KMS-11 (cell line): ENCODE measurements at regions not wholly inside any gene's neighbourhood (a gene's known extent, or its start where the extent isn't known, plus 50 kb on each side); places are given as distances from the start of the nearest gene placed in this dataset.

Experiments
- H2AFZ ChIP-seq: fragments of 200-600 bp; sonication (generic); 2 replicates; pipeline ENCODE4 v1.6.1; 2016; ENCODE audit warnings: antibody characterized with exemption, mixed run types, low read depth
- H3K27ac ChIP-seq: fragments of 200-600 bp; sonication (generic); 2 replicates; pipeline ENCODE4 v1.6.1; 2016; ENCODE audit warnings: mild to moderate bottlenecking, mixed run types
- H3K27me3 ChIP-seq: fragments of 200-600 bp; sonication (generic); 2 replicates; pipeline ENCODE4 v1.6.1; 2017; ENCODE audit warnings: mild to moderate bottlenecking, low read depth, mixed run types, moderate library complexity; ENCODE audit not compliant: insufficient read depth
- H3K36me3 ChIP-seq: fragments of 200-600 bp; sonication (generic); 2 replicates; pipeline ENCODE4 v1.6.1; 2017; ENCODE audit warnings: mild to moderate bottlenecking, mixed run types; ENCODE audit not compliant: insufficient read depth
- H3K4me1 ChIP-seq: fragments of 200-600 bp; sonication (generic); 2 replicates; pipeline ENCODE4 v1.6.1; 2016; ENCODE audit warnings: mild to moderate bottlenecking, low read depth, mixed run types; ENCODE audit not compliant: poor library complexity, severe bottlenecking
- H3K4me2 ChIP-seq: fragments of 200-600 bp; sonication (generic); 2 replicates; pipeline ENCODE4 v1.7.0; 2016; ENCODE audit warnings: mild to moderate bottlenecking, mixed run types
- H3K4me3 ChIP-seq: fragments of 200-600 bp; sonication (generic); IDR thresholded peaks from 2 replicates; pipeline ENCODE4 v1.6.1; 2017; ENCODE audit warnings: low read depth, low read length, mixed read lengths; ENCODE audit not compliant: insufficient read depth
- H3K79me2 ChIP-seq: fragments of 200-600 bp; sonication (generic); 2 replicates; pipeline ENCODE4 v1.6.1; 2016; ENCODE audit warnings: low read depth, mixed run types; ENCODE audit not compliant: insufficient read depth
- H3K9ac ChIP-seq: fragments of 200-600 bp; sonication (generic); 2 replicates; pipeline ENCODE4 v1.6.1; 2016; ENCODE audit warnings: mild to moderate bottlenecking, mixed run types
- H4K20me1 ChIP-seq: fragments of 200-600 bp; sonication (generic); 2 replicates; pipeline ENCODE4 v1.6.1; 2016; ENCODE audit warnings: mild to moderate bottlenecking, mixed run types; ENCODE audit not compliant: insufficient read depth
- TF ChIP-seq, protein P1 (sequence below): fragments of 200-600 bp; sonication (generic); conservative IDR thresholded peaks from 2 replicates; pipeline ENCODE4 v1.6.1; 2017; ENCODE audit warnings: low read depth, mild to moderate bottlenecking, antibody characterized with exemption, low read length, moderate library complexity, mixed read lengths

DNA sequence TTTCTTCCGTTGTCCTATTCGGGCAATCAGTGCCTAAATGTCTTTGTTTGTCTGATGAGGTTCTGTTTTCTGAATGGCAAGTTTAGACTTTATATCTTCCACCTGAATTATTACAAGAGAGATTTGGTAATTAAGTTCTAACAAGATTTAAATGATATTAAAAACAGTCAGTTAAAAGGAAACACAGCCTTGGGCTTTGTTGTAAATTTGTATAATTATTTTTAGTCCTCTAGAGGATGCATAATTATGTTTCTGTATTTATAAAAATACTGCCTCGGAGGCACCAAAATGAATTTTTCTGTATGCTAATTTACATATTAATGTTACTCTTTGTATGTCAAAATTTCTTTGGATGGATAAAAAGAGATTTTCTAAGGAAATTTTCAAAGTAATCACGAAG is 136.7 kb downstream of the CDCA7 start:
- H4K20me1 ChIP-seq = no peaks in the 10 kb centered on the region
- H3K4me3 ChIP-seq = no peak overlapping the region
- no peak overlapping the region for H2AFZ ChIP-seq
- no peaks in the 10 kb centered on the region for H3K4me1 ChIP-seq
- H3K4me2 ChIP-seq = no peak overlapping the region
- TF ChIP-seq, protein P1, sequence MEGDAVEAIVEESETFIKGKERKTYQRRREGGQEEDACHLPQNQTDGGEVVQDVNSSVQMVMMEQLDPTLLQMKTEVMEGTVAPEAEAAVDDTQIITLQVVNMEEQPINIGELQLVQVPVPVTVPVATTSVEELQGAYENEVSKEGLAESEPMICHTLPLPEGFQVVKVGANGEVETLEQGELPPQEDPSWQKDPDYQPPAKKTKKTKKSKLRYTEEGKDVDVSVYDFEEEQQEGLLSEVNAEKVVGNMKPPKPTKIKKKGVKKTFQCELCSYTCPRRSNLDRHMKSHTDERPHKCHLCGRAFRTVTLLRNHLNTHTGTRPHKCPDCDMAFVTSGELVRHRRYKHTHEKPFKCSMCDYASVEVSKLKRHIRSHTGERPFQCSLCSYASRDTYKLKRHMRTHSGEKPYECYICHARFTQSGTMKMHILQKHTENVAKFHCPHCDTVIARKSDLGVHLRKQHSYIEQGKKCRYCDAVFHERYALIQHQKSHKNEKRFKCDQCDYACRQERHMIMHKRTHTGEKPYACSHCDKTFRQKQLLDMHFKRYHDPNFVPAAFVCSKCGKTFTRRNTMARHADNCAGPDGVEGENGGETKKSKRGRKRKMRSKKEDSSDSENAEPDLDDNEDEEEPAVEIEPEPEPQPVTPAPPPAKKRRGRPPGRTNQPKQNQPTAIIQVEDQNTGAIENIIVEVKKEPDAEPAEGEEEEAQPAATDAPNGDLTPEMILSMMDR = no peak
- H3K27ac ChIP-seq = no peak overlapping the region
- H3K9ac ChIP-seq = no peak overlapping the region
- H3K27me3 ChIP-seq = no peaks in the 10 kb centered on the region
- no peaks in the 10 kb centered on the region for H3K36me3 ChIP-seq
- H3K79me2 ChIP-seq = no peaks in the 10 kb centered on the region

DNA sequence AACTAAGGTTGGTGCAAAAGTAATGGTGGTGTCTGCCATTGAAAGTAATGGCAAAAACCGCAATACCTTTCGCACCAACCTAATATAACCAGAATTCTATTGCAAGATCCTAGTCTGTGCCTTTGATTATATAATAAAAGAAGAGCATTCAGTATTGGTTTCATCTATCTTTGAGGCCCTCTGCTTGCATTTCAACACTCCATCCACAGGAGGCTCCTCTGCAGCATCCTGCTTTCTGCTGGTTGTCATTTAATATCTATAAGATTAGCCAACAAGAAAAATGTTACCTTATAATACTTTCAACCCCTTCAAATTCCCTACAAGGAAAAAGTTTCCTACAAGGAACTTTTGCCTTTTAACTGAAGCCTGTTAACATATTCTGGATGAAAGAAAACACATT is 139.2 kb downstream of the CDCA7 start:
- Histone ChIP-seq H3K79me2 (no peaks in the 10 kb centered on the region), H3K4me2 (no peak overlapping the region), H2AFZ (no peak overlapping the region), H3K27ac (no peak overlapping the region), H3K27me3 (no peaks in the 10 kb centered on the region), H3K9ac (no peak overlapping the region), H4K20me1 (no peaks in the 10 kb centered on the region), H3K36me3 (no peaks in the 10 kb centered on the region), H3K4me3 (no peak overlapping the region), H3K4me1 (no peaks in the 10 kb centered on the region)
- TF ChIP-seq, protein P1 = no peak

DNA sequence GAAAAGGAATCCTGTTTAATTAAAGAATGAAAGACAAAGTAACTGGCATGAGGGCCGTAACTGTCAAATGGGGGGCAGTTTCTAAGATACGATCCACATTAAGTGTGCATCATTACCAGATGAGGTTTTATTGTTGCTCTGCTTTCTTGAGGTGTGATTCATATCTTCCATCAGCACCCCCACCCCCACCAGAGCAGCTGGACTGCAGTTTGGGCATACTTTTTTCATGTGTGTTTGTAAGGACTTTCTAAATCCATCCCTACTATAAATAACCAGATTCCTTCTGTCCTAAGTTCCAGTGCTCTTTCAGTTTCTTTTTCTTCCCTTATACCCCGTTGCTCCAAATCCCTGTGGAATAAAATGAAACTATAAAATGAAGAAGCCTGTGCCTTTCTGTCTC is 142.1 kb downstream of the CDCA7 start:
- Histone ChIP-seq H4K20me1 (no peaks in the 10 kb centered on the region), H3K27ac (no peak overlapping the region), H3K4me3 (no peak overlapping the region), H3K4me2 (no peak overlapping the region), H3K27me3 (no peaks in the 10 kb centered on the region), H3K4me1 (no peaks in the 10 kb centered on the region), H3K9ac (no peak overlapping the region), H3K79me2 (no peaks in the 10 kb centered on the region), H3K36me3 (no peaks in the 10 kb centered on the region), H2AFZ (no peak overlapping the region)
- TF ChIP-seq, protein P1 = no peak

DNA sequence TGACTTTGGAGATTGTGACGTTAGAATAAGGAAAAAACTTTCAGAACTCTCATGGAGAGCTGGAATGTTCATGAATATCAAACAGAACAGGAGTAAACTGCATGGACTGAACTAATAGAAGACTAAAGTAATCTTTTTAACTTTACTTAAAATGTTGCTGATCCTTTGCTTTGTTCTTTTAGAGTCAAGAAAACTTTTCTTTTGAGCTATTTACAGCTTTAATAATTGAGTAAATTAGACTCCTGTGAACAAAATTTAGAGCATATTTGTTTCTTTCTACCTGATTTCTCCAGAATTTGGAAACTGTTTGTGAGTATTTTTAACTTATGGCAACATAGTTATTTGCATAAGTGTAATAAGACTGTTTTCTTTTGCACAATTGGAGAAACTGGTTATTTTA is 146.3 kb downstream of the CDCA7 start:
- no peak overlapping the region for H3K27ac ChIP-seq
- H3K36me3 ChIP-seq = no peaks in the 10 kb centered on the region
- H2AFZ ChIP-seq = no peak overlapping the region
- H4K20me1 ChIP-seq = no peaks in the 10 kb centered on the region
- H3K4me1 ChIP-seq = no peaks in the 10 kb centered on the region
- H3K27me3 ChIP-seq = no peaks in the 10 kb centered on the region
- TF ChIP-seq, protein P1 = no peak
- no peak overlapping the region for H3K4me3 ChIP-seq
- H3K9ac ChIP-seq = no peak overlapping the region
- H3K4me2 ChIP-seq = no peak overlapping the region
- H3K79me2 ChIP-seq = no peaks in the 10 kb centered on the region

DNA sequence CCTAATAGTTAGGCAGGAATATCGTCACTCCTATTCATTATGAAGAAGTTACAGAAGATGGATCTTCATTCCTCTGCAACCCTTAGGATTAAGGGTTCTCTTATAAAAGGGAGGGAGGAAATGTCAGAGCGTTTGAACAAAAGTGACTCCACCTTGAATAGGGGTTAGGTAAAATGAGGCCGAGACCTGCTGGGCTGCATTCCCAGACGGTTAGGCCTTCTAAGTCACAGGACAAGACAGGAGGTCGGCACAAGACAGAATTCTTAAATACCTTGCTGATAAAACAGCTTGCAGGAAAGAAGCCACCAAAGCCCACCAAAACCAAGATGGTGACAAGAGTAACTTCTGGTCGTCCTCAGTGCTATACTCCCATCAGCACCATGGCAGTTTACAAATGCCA is 147.6 kb downstream of the CDCA7 start:
- Histone ChIP-seq H3K9ac (no peak overlapping the region), H3K27me3 (no peaks in the 10 kb centered on the region), H2AFZ (no peak overlapping the region), H3K4me2 (no peak overlapping the region), H3K4me1 (no peaks in the 10 kb centered on the region), H3K4me3 (no peak overlapping the region), H3K27ac (no peak overlapping the region), H4K20me1 (no peaks in the 10 kb centered on the region), H3K79me2 (no peaks in the 10 kb centered on the region), H3K36me3 (no peaks in the 10 kb centered on the region)
- TF ChIP-seq, protein P1 = no peak
